Eye (tissue), 1 donor: ENCODE measurements at regions not wholly inside any gene's neighbourhood (a gene's known extent, or its start where the extent isn't known, plus 50 kb on each side); places are given as distances from the start of the nearest gene placed in this dataset.
"Not testable (repeated sequence)": the region's sequence is repeated elsewhere in the genome, so short reads cannot be mapped to it uniquely, and the experiment has no call there.

Experiments used
- DNase-seq: peaks from one replicate; pipeline ENCODE4 v3.0.0-alpha.2; 2015

DNA sequence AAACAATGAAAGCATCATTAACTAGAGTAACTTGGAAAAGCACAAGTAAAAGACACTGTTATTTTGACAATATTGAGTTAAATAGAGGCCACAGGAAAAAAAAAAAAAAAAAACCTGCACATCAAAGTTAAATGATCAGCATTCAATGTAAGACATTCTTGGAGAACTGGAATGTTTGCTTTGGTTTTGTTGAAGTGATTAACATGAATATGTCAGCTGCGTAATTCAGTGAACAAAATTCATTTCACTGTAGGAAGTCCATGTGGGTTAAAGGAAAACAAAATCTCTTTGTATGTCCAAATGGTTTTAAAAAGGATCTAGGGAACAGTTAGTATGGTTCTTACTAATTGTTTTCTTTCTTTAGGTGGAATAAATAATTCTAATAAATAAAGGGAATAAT is 252.8 kb upstream of the CNTN6 start:
- peak; percentile 7 for DNase-seq

DNA sequence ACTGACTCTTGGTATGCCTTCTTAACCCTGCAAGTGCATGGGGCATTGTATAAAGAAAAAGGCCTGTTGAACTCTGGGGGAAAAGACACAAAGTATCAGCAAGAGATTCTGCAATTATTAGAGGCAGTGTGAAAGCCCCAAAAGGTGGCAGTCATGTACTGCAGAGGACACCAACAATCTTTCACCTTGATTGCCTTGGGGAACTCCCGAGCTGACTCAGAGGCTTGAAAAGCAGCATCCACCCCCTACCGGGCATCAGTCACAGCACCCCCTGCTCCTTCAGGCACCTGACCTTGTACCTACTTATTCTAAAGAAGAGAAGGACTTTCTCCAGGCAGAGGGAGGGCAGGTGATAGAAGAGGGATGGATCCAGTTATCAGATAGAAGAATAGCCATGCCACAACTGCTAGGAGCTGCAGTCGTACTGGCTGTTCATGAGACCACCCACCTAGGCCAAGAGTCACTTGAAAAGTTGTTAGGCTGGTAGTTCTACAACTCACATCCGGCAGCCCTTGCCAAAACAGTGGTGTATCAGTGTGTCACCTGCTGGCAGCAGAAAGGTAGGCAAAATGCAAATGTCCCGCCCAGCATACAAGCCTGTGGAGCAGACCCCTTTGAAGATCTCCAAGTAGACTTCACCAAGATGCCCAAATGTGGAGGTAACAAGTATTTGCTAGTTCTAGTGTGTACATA is 241.6 kb upstream of the CNTN6 start:
- peak; percentile 7 for DNase-seq

DNA sequence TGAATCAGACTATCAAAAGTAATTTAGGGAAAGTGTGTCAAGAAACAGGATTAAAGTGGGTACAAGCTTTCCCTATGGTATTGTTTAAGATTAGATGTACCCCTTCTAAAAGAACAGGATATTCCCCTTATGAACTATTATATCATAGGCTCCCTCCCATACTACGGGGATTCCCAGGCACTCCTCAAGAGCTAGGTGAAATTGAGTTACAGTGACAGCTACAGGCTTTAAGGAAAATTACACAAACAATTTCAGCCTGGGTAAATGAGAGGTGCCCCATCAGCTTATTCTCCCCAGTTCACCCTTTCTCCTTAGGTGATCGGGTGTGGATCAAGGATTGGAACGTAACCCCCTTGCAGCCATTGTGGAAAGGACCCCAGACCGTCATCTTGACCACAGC is 240.8 kb upstream of the CNTN6 start:
- no peak for DNase-seq

DNA sequence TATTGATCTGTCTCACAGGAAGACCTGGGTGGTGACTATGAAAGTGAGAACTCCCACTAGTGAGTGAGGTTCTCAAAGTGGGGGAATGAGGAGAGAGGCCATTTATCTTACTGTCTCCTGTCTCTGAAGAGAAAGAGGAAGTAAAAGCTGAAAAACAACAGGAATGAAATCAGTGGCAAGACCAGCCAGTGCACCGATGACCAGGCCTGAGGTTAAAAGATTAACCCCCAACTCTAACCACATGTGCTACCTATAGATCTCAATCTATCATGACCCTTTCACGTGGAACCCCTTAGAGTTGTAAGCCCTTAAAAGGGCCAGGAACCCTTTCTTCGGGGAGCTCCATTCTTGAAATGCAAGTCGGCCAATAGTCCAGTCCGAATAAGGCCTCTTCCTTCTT is 239.3 kb upstream of the CNTN6 start:
- no peak for DNase-seq

DNA sequence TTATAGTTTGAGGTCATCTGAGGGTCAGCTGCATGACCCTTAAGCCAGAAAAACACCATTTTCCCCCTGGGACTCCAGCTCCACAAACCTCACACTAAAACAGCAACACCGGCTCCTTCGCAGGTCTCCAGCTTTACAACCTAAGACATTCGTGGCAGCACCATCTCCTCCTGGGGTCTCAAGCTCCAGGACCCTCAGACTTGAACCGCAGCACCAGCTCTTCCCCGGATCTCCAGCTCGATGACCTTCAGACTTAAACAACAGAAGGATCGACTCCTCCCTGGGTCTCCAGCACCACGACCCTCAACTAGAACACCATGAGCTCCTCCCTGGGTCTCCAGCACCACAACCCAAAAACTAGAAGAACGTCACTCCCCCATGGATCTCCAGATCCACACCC is 233.7 kb upstream of the CNTN6 start:
- DNase-seq: no peak

DNA sequence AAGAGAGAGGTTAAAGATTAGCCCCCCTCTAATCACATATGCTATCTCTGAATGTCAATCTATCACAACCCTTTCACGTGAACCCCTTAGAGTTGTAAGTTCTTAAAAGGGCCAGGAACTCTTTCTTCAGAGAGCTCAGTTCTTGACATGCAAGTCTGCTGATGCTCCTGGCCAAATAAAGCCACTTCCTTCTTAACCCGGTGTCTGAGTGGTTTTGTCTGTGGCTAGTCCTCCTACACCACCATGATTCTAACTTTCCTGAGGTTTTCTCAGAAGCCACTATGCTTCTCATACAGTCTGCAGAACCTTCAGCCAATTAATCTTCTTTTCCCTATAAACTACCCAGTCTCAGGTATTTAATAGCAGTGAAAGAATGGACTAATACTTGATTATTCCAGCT is 231.1 kb upstream of the CNTN6 start:
- DNase-seq: no peak

DNA sequence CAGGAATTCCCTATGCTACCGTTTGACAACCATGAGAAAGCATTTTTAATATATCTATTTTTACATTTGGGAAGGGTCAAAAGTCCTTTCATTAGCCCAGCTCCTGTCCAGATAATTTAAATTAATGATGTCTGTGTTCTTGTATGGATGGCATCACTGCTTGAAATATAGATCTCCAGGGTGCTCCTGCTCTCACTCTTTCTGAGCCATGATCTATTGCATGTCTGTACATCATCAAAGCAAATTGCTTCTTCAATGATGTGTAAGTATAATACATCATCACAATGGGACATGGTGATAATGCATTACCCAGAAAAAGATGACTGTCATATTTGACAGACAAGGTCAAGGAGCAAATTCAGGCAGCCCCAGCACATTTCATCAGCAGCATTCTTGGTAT is 223.6 kb upstream of the CNTN6 start:
- DNase-seq: no peak

DNA sequence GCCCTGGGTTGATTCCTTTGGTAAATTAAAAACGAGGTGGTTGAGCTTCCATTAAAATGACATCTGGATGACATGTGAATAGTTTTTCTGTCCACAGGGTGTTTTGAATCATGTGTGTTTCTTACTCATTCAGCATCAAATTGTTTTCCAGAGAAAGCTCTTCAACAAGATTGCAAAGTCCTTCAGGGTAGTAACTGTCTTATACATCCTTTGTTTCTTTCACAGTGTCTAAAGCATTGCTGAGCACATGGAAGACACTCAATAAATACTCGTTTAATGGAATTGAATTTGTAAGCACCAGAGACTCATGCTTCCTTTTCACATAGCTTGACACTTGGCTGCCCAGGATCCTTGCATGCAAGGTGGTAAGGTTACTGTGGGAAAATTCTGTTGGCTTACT is 223.1 kb upstream of the CNTN6 start:
- DNase-seq: no peak

DNA sequence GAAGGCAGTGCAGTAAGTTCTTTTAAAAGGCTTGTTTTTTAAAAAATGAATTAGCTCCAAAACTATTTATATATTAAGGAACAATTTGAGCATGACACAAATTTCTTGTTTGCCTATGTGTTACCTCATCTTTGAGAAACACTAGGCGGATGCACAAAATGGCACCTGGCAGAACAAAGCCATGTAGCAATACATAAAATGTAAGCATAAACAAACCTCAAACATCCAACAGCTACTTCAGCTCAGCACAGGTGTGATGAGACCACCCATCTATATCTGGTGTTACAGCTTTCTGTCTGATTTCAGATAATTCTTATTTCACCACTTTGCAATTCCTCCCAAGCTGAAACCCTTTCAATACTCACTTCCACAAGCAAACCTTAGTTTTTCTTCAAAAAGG is 221.2 kb upstream of the CNTN6 start:
- DNase-seq: no peak

DNA sequence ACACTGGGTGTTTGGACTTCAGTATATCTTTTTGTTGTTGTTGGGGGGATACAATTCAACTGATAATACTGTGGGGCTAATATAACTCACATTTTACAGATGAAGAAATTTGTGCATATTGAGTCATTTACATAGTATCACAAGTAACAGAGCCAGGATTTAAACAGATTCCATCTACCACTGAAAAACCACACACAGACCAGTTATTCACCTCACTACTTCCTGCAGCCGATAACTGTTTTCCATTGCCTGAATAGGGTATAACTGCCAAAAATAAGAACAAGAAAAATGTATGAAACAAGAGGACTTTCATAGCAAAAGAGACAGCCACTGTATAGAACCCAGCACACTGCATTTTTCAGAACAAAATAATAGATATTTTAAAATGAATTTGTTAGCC is 215.8 kb upstream of the CNTN6 start:
- DNase-seq: no peak

DNA sequence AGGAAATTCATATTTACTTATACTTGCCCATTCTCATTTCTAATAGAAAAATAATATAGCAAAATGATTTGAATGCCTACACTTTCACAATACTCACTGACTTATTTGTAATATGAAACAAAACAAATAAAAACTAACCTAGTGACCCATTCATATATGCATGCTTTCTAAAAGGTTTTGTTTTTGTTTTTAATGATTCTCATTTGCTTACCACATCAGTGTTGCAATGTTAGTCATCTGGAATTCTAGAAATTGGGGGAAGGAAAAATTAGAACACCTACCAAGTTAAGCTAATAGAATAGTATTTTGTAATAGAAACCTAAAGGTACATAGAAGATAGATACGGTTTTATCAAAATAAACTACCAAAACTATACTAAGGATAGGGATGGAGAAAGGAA is 214.1 kb upstream of the CNTN6 start:
- no peak for DNase-seq

DNA sequence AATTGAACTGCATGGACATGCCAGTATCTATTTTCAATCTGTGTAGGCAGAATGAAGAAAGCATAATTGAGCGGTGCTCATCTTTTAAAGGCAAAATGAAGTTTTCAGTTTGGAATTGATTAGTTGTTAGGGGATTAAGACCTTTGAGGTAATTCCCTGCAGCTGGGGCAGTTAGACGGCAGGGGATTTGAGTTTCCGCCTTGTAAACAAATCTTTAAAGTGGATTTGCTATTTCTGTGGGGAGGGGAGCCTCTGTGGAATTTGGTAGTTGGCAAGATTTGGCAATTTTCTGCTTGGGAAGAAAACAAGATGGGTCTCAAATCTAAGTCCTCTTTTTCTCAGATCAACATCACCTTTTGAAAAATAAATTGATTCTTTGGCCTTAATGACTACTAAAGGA is 212.5 kb upstream of the CNTN6 start:
- peak; percentile 17 for DNase-seq

DNA sequence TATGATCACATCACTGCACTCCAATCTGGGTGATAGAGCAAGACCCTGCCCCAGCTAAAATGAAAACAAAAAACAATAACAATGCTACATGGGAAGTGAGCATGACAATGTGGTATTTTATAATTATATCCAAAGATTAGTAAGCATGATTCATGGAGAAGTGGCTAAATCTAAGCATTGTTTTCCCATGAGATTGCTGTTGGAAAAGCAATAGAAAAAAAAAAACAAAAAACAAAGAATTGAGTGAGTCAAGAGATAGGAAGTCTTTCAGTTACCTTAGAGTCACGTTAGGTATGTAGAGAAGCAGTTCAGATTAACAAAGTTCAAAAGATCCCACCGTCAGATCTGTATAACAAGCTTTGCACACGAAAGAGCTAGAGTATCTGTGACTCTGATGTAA is 210.3 kb upstream of the CNTN6 start:
- no peak for DNase-seq

DNA sequence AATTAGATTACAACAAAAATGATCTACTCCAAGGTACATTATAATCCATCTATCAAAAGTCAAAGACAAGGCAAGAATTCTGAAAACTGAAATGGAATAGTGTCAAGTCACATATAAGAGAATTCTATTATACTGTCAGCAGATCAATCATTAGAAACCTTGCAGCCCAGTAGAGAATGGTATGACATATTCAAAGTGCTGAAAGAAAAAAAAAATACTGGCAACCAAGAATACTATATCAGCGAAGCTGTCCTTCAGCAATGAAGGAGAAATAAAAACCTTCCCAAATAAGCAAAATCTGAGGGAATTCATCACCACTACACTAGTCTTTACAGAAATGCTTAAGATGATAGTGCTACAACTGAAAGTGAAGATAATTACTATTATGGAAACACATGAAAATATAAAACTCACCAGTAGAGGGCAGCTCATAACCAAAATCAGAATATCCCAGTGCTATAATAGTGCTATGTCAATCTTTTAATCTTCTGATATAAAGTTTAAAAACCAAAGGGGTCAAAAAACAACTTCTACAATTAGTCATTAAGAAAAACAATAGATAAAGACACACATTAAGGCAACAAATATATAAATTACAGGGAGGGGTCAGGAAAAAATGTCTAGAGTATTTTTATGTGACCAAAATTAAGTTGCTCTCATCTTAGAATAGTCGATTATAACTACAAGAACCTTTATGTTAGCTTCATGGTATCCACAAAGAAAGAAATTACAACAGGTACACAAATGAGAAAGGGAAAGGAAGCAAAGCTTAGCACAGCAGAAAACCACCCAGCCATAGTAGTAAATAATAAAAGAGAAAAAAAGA is 190.7 kb upstream of the CNTN6 start:
- DNase-seq: no peak

DNA sequence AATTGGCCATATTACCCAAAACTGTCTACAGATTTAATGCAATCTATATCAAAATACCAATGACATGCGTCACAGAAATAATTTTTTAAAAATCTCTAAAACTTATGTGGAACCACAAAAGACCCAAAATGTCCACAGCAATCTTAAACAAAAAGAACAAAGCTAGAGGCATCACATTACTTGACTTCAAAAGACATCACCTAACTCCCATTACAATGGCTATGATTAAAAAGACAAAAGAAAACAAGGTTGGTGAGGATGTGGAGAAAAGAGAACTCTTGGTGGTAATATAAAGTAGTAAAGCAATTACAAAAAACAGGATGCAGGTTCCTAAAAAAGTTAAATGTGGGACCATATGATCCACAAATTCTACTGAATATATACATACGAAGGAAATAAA is 187.6 kb upstream of the CNTN6 start:
- DNase-seq: no peak

DNA sequence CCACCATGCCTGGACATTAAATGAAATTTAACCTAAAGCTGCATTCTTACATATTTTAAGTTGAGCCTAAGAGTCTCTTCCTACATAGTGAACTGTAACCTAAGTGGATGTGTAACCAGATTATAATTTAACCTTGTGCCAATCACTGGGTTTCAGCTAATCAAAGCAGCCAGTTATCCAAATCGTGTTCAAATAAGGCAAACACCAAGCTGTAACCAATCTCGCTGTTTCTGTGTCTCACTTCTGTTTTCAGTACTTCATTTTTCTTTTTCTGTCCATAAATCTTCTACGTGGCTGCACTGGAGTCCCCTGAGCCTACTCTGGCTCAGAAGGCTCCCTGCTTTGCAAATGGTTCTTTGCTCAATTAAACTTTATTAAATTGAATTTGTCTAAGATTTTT is 186.1 kb upstream of the CNTN6 start:
- no peak for DNase-seq

DNA sequence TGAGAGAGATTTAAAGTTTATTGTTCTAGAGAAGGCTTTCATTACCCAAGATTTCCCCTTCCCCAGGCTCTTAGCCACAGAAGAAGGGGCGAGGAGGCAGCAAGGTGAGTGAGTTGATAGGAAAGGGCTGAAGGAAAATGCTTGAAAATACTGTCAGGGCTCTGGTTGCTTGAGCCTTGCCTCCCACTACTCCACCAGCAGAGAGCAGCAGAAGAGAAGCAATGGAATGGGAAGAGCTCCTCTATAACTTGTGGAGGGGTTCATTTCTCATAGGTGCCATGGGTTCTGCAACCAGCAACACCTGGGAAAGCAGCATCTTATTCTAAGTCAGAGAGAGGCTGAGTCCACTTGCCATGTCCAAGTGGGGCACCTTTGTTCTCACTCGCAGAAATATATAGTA is 184.0 kb upstream of the CNTN6 start:
- peak; percentile 42 for DNase-seq

DNA sequence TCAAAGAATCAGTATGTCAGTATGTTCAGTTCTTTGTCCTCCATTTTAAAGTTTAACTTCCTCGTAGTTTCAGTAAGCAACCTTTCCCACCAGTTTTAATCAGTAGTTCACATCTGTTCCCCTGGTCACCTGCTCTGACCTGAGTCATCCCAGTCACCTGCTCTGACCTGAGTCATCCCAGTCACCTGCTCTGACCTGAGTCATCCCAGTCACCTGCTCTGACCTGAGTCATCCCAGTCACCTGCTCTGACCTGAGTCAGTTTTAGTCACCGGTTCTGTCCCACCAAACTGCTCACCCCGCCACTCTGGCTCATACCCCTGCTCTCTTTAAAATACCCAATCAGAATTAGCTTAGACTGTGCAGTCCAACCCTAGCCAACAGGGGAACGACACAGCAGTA is 180.1 kb upstream of the CNTN6 start:
- not testable (repeated sequence) for DNase-seq

DNA sequence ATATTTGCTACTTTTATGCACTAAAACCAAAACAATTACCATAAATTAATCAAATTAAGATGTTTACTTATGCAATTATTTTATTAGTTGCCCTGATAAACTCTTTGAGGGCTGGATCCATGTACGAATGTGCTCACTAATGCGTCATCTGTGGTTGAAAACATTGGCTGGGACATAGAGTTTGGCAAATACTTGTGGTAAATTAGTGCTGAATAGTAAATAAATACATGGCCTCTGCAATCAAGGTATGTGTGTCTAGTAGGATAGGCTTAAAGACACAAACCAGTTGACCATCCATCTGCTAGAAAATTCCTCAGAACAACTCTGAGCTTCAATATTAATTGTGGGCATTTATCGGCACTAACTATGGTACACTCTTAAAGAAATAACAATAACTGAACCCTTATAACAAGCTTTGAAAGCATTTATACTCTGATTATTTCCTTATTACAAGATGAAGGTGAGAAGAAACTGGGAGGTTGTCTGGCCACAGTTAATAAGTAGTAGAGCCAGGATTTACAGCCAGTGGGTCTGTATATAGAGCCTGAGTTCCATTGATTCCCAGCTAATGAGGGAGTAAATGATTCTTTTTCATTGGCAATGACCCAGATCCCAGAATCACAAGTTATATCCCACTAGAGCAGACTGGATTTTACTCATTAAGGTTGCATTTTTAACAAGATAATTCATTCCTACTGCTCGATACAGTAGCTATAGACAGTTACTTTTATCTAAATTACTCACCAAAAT is 169.5 kb upstream of the CNTN6 start:
- no peak for DNase-seq

DNA sequence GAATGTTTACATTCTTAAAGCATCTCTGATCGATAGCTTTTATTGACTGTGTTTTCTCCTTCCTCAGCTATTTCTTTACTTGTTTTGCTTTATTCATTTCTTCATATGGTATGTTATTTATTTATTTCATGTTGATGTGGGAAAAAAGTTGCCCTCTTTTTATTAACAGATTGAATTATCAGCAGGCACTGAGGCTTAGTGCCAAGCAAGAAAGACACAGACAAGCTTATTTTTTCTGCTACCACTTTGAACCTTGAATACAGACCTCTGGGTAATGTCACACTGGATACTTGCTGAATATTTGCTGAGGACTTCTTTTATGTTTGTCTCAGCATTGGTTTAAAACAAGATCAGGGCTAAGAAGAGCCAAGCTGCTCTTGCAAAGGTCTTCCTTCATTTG is 162.0 kb upstream of the CNTN6 start:
- DNase-seq: no peak

DNA sequence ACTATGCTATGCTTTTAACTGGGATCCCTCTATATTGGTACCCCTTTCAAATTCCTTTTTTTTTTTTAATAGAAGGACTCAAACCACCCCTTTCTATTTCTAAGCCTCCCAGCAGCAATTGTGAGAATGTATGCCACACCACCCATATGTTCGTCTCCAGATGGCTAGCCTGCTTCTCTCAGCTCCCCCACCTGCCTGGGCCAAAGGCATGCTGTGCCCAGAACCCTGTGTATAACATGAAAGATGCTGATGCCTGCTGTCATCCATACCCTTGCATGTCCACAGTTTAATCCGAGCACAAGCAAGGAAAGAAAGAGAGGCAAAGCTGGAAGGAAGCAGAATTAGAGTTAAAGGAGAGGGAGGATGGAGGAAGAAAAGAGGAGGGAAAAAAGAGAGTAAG is 159.5 kb upstream of the CNTN6 start:
- peak; percentile 81 for DNase-seq

DNA sequence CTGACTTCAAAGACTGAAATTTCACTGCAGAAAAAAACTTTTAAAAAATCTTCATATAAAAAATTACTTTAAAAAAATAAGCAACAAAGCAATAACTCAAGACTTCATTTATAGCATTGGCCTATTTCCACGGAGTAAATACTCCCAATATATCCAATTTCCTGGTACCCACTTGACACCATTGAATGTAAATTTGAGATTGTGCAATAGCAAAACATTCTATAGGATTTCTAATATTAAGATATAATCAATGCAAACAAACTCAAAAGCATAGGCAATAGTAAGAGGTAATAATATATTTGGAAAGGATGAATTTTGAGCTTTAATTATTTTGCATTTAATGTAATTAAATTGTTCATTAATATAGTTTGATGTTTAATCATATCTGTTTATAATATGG is 148.0 kb upstream of the CNTN6 start:
- DNase-seq: no peak

DNA sequence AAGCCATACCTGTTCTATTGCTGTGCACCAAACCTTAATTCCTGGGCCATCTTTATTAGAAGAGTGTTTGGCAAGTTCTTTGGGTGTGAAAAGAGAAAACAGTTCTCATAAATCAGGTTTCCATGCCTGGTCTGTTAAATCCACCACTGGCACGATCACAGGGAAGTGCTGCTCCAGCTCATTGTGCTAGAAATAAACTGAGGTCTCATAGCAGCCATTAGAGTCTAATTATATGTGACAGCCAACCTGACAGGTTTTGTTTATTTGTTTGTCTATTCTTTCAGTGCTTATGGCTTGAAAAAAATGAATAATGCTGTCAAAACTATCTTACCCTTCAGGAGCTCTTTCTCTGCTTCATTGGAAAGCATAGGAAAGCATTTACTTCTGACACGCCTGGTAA is 147.1 kb upstream of the CNTN6 start:
- peak; percentile 41 for DNase-seq

DNA sequence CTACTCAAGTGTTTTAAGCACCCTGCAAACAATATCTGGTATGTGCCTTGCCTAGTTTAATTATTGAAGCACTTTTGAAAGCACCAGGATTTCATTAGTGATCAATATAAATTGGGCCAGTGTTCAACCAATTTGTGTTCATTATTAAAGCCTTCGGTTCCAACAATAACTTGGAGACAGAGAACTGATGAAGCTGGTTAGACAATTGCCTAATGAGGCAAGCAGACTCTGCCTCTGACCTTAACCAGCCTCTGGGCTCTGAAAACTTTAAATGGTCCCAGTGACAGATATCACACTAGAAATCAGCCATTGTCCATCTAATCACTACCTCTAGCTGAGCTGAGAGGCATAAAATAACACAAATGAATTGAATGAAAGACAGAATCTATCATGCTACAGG is 139.9 kb upstream of the CNTN6 start:
- DNase-seq: peak; percentile 76
